ENCODE measurements at regions not wholly inside any gene's neighbourhood (a gene's known extent, or its start where the extent isn't known, plus 50 kb on each side); places are given as distances from the start of the nearest gene placed in this dataset.

DNA sequence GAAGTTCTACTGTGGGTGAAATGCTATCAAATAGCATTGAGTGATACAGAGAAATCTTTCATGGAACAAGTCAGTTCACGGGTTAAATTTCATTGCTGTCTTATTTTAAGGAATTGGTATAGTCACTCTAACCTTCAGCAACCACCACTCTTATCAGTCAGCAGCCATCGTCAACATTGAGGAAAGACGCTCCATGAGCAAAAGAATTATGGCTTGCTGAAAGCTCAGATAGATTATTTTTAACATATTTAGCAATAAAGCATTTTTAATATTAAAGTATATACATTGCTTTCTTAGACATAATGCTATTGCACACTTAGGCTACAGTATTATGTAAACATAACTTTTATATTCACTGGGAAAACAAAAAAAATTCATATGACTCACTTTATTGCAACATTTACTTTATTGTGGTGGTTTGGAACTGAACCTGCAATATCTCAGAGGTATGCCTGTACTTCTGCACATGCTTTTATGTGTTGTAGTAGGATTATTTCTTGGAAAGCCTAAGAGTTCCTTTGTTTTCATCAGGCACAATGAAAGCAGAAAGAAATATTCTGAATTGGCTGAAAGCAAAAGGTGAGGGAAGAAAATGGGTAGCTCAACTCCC lies 586.7 kb downstream of the GBA3 start (continued):
- TF ChIP-seq PBX2 (CRISPR knock-in tag; IDR thresholded peaks at IDR 0.05; ENCODE audit: low read depth): no peak
- peak; percentile 82 for TF ChIP-seq PBX2 (tag; conservative IDR thresholded peaks at IDR 0.05; ENCODE audit: low read depth)
- no peak for TF ChIP-seq ZKSCAN3 (CRISPR knock-in tag; IDR thresholded peaks at IDR 0.05)
- peak; percentile 27; the same call in 1 of the 2 replicates for TF ChIP-seq ARID1B (IDR thresholded peaks at IDR 0.05)
- TF ChIP-seq, protein P1, sequence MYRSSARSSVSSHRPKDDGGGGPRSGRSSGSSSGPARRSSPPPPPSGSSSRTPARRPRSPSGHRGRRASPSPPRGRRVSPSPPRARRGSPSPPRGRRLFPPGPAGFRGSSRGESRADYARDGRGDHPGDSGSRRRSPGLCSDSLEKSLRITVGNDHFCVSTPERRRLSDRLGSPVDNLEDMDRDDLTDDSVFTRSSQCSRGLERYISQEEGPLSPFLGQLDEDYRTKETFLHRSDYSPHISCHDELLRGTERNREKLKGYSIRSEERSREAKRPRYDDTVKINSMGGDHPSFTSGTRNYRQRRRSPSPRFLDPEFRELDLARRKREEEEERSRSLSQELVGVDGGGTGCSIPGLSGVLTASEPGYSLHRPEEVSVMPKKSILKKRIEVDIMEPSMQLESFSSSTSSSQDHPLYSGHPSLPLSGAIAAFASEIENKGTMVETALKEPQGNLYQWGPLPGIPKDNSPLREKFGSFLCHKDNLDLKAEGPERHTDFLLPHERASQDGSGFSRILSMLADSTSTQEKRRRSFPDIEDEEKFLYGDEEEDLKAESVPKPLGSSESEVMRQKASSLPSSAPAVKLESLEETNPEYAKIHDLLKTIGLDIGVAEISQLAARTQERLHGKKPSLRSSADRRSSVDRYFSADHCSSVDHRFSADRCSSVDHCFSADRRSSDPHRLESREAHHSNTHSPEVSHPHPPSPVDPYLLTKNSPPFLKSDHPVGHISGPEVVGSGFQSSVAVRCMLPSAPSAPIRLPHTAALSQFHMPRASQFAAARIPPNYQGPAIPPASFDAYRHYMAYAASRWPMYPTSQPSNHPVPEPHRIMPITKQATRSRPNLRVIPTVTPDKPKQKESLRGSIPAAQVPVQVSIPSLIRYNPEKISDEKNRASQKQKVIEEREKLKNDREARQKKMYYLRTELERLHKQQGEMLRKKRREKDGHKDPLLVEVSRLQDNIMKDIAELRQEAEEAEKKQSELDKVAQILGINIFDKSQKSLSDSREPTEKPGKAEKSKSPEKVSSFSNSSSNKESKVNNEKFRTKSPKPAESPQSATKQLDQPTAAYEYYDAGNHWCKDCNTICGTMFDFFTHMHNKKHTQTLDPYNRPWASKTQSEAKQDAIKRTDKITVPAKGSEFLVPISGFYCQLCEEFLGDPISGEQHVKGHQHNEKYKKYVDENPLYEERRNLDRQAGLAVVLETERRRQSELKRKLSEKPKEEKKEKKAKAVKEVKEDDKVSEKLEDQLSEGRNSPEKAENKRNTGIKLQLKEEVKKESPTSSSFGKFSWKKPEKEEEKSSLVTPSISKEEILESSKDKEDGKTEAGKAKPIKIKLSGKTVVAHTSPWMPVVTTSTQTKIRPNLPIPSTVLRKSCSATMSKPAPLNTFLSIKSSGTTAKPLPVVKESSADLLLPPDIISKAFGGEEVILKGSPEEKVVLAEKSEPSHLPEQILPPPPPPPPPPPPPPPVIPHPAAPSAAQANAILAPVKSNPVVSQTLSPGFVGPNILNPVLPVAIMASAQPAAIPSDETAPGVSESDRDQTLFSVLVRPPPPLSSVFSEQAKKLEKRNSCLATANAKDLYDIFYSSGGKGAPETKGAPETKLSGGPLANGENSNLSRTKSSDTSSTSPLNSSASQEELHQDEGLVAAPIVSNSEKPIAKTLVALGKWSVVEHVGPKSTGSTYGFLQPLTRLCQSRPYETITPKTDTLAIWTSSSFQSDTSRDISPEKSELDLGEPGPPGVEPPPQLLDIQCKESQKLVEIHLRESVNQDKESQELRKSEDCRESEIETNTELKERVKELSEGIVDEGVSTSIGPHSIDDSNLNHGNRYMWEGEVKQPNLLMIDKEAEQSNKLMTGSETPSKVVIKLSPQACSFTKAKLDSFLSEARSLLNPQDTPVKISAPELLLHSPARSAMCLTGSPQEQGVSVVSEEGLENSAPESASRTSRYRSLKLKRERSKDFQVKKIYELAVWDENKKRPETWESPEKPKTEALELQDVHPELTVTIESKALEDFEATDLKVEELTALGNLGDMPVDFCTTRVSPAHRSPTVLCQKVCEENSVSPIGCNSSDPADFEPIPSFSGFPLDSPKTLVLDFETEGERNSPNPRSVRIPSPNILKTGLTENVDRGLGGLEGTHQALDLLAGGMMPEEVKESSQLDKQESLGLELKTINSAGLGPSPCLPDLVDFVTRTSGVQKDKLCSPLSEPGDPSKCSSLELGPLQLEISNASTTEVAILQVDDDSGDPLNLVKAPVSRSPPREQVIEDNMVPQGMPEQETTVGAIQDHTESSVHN (IDR thresholded peaks at IDR 0.05; ENCODE audit: borderline replicate concordance in 1 of 2, low read depth in 1 of 2): no peak

Data from K562 (cell line).